ENCODE measurements at regions not wholly inside any gene's neighbourhood (a gene's known extent, or its start where the extent isn't known, plus 50 kb on each side); places are given as distances from the start of the nearest gene placed in this dataset.

DNA sequence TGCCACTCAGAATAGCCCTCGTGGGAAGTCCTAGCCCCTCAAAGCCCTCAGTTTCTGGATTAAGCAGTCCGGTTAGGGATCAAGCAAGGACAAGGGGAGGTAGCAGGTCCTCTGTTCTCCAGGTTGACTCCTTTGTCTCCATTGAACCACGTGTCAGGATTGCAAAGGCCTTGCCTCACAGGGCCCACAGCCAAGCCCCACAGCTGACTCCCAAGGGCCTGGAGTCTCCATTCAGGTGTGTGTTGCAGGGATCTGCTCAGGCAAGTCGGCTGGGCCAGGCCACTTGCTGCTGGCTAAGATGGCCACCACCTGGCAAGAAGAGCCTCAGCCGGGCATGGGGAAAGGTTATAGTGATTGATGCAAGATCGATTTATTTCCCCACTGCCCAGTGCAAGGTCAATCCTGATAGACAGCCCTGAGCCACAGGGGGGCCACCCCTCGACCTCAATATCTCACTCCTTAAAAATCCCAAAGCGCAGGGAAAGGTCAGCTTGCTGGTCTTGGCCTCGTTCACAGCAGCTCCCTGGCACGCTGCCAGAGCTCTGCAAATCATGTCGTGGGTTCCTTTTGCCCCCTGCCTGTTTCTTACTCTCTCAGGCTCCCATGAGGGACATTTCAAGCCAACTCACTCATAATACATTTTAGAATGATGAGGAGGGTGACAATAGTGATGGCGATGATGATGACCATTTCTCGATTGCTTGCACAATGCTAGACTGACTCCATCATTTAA is 75.9 kb downstream of the EDN3 start:
- no peak for DNase-seq

DNA sequence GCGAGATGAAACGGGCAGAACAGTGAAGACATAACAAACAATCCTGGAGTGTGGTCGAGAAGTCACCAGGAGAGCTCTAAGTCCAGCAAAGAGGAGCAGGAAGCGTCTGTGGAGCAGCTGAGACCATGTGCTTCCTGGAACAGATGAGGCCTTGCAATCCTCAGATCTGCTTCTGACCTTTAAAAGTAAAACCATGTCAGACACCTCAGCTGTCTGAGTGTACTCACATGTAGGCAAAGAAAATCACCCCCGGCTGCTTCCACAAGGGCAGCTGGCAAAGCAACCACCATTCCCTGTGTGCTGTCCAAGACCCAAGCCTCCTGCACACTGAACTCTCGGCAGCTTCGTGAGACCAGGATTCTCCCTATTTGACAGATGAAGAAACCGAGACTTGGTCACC is 76.6 kb downstream of the EDN3 start:
- DNase-seq: no peak

GRCh38 chr20:59377842-59378241 is 77.4 kb downstream of the EDN3 start:
- no peak for DNase-seq

- DNase-seq: no peak
Observed at GRCh38 chr20:59378396-59378795, 78.0 kb downstream of the EDN3 start.

GRCh38 chr20:59378966-59379365 is 78.6 kb downstream of the EDN3 start:
- DNase-seq: no peak

DNA sequence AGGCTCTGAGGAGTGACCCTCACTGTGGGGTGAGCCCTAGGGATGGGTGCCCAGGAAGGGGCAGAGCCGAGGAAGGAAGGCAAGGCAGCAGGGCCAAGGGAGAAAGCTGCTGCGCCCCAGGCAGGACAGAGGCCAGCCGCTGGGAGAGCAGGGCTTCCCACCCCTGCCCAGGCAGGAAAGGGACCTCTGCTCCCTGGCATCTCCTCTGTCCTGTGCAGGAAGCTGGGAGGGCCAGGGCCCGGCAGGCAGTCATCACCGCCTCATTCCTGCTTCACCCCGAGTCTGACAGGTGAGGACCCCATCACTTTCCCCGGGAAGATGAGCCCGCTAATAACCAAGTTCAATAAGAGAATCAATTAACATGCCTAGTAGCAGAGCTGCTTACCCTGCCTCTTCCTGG is 81.3 kb downstream of the EDN3 start:
- DNase-seq: no peak

DNA sequence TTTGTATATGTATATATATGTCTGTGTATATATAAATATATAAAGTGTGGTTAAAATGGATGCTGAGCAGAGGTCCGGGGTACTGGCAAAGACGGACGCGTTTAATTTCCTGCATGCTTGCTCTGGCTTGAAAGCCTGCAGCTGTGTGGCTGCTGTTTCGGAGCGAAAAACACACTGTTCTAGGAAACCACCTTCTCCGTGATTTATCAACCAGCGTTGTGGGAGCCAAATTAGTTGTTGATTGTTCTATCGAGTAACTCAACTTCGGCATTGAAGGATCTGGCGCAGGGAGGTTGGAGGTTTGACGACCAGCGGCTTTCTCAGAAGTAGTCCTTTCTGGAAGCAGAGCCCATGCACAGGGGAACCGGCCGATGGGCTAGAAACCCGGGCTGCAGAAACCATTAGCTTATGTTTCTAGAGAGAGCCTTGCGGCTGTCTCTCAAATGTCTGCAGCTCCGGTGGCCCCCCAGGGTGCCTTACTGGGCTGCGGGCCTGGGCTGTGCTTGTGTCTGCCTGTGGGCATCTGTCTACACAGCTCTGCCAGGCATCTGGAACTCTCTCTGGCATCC is 81.8 kb downstream of the EDN3 start:
- no peak for DNase-seq

DNA sequence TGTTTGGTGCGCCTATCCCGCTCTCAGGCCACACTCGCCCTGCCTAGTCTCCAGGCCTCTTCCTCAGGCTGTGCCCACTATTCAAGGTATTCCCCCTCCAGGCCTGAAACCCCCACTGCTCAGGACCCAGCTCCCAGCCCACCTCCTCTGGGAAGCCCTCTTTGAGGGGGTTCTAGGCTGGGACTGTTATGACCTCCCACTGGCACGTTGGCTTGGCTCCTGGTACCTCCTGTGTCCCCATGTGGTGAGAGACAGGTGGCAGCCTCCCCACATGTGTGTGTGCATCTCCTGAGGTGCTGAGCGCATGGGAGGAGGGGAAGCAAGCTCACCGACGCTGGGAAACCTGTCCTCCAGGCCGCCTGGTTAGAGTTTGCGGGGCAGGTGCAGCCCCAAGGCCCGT is 82.5 kb downstream of the EDN3 start:
- DNase-seq: no peak

- DNase-seq: no peak
Observed at GRCh38 chr20:59385038-59385437, 84.6 kb downstream of the EDN3 start.

DNA sequence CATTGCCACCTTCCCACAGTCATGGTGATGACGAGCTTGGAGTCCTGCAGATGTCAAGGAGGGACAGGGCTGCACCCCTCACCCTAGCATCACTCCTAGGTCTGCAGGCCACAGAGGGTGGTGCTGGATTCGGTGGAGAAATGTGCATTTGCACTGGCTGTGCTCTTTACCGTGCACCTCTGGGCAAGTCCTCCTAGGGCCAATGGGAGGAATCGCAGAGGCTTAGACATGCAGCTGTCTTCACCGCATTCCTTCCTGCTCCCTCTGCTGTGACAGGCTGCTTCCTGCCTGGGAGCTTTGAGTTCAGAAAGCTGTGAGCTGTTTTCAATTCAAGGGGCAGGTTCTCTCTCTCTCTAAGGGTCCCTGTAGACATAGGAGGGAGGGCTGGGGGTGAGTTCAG is 85.1 kb downstream of the EDN3 start:
- no peak for DNase-seq

DNA sequence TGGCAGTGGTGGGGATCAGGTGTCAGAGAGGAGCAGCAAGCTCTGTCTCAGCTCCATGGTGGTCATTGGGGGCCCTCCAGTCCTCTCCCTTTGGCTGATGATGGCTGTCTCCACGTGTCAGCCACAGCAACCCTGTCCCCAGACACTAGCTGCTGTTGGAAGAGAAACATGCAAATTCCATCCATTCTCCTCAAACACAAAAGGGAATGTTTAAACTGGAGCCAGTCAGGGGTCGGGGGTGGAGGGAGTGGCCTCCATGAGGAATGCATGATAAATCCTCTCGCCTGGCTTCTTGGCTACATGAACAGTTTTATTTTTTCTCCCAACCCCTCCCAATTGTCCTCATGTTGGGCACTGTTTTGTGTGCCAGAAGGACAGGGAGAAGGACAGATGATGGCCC is 86.4 kb downstream of the EDN3 start:
- no peak for DNase-seq

- no peak for DNase-seq
Observed at GRCh38 chr20:59387891-59388290, 87.5 kb downstream of the EDN3 start.

DNA sequence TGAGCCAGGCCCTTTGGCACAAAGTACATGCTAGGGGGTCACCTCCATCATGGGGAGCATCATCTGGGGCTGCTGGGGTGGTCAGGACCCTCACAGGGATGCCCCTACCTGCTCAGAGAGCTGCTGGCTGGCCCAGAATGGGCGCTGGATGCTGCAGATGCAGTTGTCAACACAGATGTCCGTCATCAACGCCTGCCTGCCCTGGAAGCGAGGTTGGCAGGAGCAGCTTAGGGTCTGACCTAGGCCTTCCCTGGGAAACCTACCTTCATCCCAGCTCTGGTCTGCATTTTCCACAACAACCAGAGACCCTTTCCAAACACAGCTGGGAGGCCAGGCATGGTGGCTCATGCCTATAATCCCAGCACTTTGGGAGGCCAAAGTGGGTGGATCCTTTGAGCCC is 88.0 kb downstream of the EDN3 start:
- DNase-seq: no peak

GRCh38 chr20:59390437-59390836 is 90.0 kb downstream of the EDN3 start:
- DNase-seq: no peak

DNA sequence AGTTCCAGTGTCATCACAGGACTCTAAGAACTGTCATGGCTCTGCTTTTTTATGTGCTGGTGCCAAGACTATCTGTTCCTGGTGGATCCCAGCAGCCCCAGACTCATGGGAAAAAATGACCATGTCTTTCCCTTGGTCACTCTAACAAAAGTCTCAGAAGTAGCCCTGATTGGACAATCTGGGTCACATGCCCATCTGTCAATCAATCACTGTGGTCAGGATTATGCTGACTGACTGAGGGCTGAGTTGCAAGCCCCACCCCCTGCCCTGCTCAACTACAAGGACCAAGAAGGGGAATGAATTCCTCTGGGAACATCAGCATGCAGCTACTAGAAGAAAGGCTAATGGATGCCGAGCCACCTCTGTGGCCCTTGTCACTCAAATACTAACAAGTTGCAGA is 91.6 kb downstream of the EDN3 start:
- DNase-seq: no peak

GRCh38 chr20:59392736-59393135 is 92.3 kb downstream of the EDN3 start:
- DNase-seq: no peak

DNA sequence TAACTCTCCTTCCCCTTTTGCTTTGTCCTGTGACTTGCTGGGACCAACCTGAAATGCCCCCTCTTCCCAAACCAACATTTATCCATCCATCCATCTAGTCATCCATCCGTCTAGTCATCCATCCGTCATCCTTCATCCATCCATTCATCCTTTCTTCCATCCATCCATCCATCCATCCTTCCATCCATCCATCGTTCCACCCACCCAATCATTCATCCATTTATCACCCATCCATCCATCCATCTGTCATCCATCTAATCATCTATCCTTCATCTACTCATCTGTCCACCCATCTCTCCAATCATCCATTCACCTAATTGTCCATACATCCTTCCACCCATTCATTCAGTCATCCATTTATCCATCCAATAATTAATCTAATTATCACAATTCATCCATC is 92.7 kb downstream of the EDN3 start:
- no peak for DNase-seq

- DNase-seq: no peak
Observed at GRCh38 chr20:59395729-59396128, 95.3 kb downstream of the EDN3 start.

- no peak for DNase-seq
Observed at GRCh38 chr20:59398537-59399205, 98.3 kb downstream of the EDN3 start.

DNA sequence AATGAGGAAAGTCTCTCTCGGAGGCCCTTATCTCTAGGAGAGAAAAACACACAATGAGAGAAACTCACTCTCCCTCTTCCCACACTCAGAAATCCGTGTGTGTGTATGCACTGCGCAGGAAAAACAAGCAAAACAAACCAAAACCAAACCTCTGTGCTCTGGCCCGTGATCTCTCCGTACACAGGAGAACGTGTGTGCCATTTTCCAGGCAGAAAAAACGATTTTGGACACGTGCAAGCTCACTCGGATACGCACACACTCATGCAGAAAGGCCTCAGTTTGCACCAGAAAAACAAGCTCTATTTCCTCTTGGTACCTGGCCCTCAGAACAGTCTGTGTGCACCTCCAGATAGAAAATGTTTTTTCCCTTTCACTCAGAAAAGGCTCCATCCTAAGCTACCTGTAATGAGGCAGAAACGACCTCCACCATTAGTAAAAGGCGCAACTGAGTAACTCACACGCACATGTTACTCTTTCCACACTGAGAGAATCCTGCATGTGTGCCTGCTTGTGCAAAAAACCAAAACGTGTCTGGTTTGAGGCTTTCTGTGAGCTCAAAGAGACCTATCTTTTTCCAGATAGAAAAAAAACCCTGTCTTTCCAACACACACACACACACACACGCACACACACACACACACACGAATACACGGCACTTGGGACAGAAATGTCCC is 99.2 kb downstream of the EDN3 start:
- DNase-seq: no peak

- no peak for DNase-seq
Observed at GRCh38 chr20:59400708-59401107, 100.3 kb downstream of the EDN3 start.

- no peak for DNase-seq
Observed at GRCh38 chr20:59402681-59403080, 102.3 kb downstream of the EDN3 start.

DNA sequence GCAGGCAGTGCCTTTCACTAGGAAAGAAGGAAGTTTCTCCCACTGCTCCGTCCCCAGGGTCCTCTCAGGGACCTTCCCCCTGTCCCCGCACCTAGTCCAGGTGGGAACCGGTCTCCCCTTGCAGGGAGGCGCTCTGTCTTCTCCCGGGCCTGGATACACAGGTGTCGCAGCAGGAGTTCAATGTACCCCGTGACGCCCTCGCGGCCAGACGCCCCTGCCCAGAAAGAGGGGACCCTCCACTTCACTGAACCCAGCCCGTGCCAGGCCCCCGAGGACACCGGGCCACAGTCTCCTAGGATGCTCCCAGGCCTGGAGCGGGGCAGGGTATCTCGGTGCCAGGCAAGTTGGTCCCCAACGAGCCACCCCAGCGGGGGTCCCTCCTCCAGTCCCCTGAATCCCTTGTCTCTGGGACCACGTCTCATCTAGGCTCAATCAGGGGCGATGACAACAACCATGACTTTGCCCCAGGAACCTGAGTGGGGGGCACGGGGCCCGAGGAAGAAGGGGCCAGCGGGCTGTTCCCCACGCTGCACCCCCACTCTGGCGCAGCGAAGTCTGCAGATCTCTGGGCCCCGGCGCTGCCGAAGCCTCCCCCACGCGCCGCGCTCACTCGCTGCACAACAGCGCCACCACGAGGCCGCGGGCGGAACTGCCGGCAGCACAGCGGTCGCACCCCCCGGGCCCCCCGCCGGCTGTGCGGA is 103.0 kb downstream of the EDN3 start:
- DNase-seq: no peak

DNA sequence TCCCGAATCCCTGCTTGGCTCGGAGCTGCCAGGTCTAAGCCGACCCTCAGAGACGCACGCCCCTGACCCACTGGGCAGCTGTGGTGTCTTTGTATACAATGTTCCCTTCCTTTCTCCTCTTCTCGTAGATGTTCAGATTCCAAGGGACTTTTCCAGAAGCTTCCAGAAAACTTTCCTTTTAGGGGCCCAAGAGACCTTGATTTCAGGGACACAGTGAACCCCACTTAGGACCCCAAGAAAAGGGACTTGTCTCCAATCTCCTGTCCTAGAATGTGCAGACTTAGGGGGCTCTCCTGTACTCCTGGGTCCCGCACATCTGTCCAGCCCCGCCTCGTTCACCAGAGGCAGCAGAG is 103.5 kb downstream of the EDN3 start:
- no peak for DNase-seq
